PC-3 (cell line): ENCODE measurements at regions not wholly inside any gene's neighbourhood (a gene's known extent, or its start where the extent isn't known, plus 50 kb on each side); places are given as distances from the start of the nearest gene placed in this dataset.

ENCODE experiments used
- EZH2phosphoT487 ChIP-seq: fragments of 300-600 bp; sonication (generic); IDR thresholded peaks from 2 replicates; pipeline ENCODE4 v1.6.1; 2018; ENCODE audit warnings: mild to moderate bottlenecking, antibody characterized with exemption, low read length, borderline replicate concordance
- TF ChIP-seq, protein P1 (sequence below): fragments of 300-600 bp; sonication (generic); conservative IDR thresholded peaks from 2 replicates; pipeline ENCODE4 v1.5.1; 2017; ENCODE audit warnings: antibody characterized with exemption, low read depth, mild to moderate bottlenecking, low read length

DNA sequence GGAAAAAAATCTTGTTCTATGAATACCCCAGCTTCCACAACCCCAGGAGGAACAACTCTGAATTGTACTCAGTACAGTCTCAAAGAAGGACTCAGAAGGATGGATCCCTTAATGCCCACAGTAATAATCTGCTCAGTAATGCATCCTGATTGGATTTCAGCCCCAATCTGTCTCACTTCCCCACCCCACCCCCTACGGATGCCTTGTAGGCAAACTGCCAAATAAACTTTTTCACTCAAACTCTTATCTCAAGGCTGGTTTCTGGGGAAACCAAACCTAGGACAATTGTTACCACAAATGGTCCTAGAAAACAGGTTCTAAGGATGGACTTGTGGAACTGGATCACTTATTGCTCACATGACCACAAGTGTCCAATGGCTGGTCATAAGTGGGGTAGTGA lies 1021.8 kb upstream of the INTU start:
- TF ChIP-seq EZH2phosphoT487, result no peak
- TF ChIP-seq, protein P1, sequence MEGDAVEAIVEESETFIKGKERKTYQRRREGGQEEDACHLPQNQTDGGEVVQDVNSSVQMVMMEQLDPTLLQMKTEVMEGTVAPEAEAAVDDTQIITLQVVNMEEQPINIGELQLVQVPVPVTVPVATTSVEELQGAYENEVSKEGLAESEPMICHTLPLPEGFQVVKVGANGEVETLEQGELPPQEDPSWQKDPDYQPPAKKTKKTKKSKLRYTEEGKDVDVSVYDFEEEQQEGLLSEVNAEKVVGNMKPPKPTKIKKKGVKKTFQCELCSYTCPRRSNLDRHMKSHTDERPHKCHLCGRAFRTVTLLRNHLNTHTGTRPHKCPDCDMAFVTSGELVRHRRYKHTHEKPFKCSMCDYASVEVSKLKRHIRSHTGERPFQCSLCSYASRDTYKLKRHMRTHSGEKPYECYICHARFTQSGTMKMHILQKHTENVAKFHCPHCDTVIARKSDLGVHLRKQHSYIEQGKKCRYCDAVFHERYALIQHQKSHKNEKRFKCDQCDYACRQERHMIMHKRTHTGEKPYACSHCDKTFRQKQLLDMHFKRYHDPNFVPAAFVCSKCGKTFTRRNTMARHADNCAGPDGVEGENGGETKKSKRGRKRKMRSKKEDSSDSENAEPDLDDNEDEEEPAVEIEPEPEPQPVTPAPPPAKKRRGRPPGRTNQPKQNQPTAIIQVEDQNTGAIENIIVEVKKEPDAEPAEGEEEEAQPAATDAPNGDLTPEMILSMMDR, result no peak
